Heart right ventricle (tissue), 16 donors: ENCODE measurements at regions not wholly inside any gene's neighbourhood (a gene's known extent, or its start where the extent isn't known, plus 50 kb on each side); places are given as distances from the start of the nearest gene placed in this dataset.

ENCODE experiments used
- ATAC-seq, 8 donors: fragments of 200-7000 bp; cut with Tn5 transposase; one replicate each; pipeline ENCODE4 v1.9.1; 2020; ENCODE audit warnings: mild to moderate bottlenecking in 8 of 8, moderate library complexity in 8 of 8, moderate number of reproducible peaks in 1 of 8
- DNase-seq, 2 donors: peaks; one replicate each; pipeline ENCODE4 v3.0.0-alpha.2; 2020
- H3K27ac ChIP-seq, 10 donors: fragments of 200-600 bp; sonication (generic) in 2 of 10; one replicate each; pipeline versions ENCODE4 v1.5.0 to v1.8.0; 2020 to 2022; ENCODE audit warnings: mild to moderate bottlenecking in 3 of 10
- H3K27me3 ChIP-seq, 7 donors: fragments of 200-600 bp; one replicate each; pipeline ENCODE4 v1.8.0; 2021 to 2022; ENCODE audit warnings: mild to moderate bottlenecking in 2 of 7
- H3K36me3 ChIP-seq, 9 donors: fragments of 200-600 bp; sonication (generic) in 1 of 9; one replicate each; pipeline versions ENCODE4 v1.5.0 to v1.8.0; 2020 to 2022; ENCODE audit warnings: mild to moderate bottlenecking in 2 of 9
- H3K4me1 ChIP-seq, 9 donors: fragments of 200-600 bp; sonication (generic) in 1 of 9; one replicate each; pipeline versions ENCODE4 v1.5.0 to v1.8.0; 2020 to 2022; ENCODE audit warnings: mild to moderate bottlenecking in 4 of 9
- H3K4me3 ChIP-seq, 10 donors: fragments of 200-600 bp; sonication (generic) in 2 of 10; one replicate each; pipeline versions ENCODE4 v1.5.0 to v1.8.0; 2020 to 2022; ENCODE audit warnings: mild to moderate bottlenecking in 7 of 10, moderate library complexity in 2 of 10
- H3K9me3 ChIP-seq, 11 donors: fragments of 200-600 bp in 10 of 11; sonication (generic) in 2 of 11; one replicate each; pipeline versions ENCODE4 v1.5.0 to v1.8.0; 2013 to 2022; ENCODE audit warnings: mild to moderate bottlenecking in 2 of 11, control low read depth in 1 of 11, moderate library complexity in 1 of 11
- WGBS, 2 donors: extraction: QIAGEN DNeasy Blood & Tissue Kit; methylation state at CpG; one replicate each; pipeline ENCODE4 v1.1.7; 2013; ENCODE audit warnings: inconsistent platforms in 1 of 2; 5-methylcytosine and 5-hydroxymethylcytosine counted together
- intact Hi-C, 10 donors: fragments of 100-400 bp; cut with DNase I; formaldehyde crosslinking; loops; one replicate each; pipeline versions ENCODE4 v1.11.1 to v1.14.2; 2022
- TF ChIP-seq, protein P1 (sequence below), 9 donors: fragments of 200-600 bp; sonication (generic) in 2 of 9; IDR thresholded peaks; one replicate each; pipeline versions ENCODE4 v1.5.0 to v1.8.0; 2021 to 2022; ENCODE audit warnings: antibody characterized with exemption in 9 of 9, mild to moderate bottlenecking in 5 of 9, moderate library complexity in 1 of 9
- donor health status: Arrhythmogenic right ventricular cardiomyopathy.
- donor health status: ischemic (EF 13 %, LVEDD 7.1; RV severe dilation, severe dysfunction).
- donor health status: healthy with polysubstance abuse.
- donor health status: DM: no; HTN: yes; CAD: no.
- donor health status: DM: no; HTN: no; CAD: no.
- donor health status: ischemic (EF 25% LVEDD 6.9; RV normal size, moderate dysfunction).
- donor health status: ischemic (EF 25% LVEDD 5.7; RV mildly dilated, moderate dysfunction).
- donor health status: healthy.
- donor health status: DM: yes; HTN: yes; CAD: no.
- donor health status: Ischemic cardiomyopathy.
- donor health status: ischemic (EF 35%, LVEDD 5.7; RV mildly dilated, moderate dysfunction).
- donor health status: nonischemic (EF 11% LVEDD 7.7; RV severe dilation, severe dysfunction).
- donor health status: DM: yes; HTN: yes; CAD: no.
- donor health status: PGD.
- donor health status: ischemic (EF 29% LVEDD 5.4; RV normal size, mild dysfunction).
- donor health status: nonischemic (EF 23%, LVEDD 6.1; RV moderate dilation, normal function).

DNA sequence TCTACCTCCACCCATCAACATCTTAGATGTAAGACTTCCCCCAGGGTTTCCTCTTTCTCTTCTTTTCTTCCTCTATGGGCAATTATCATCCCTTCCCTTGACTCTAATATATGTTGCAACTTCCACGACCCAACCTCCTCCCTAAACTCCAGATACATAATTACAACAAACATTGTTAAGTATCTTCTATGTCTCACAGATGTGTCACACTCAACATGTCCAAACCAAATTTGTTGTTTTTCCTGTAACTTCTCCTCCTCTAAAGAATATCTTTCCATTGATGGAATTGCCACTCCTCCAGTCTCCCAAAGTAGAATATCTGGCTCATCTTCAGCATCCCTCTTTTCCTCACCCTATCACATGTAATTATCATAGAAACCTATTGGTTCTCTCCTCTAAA lies 314.2 kb downstream of the RWDD3 start:
- intact Hi-C loops: no loop called here
- H3K27ac ChIP-seq: no peak overlapping the region
- no peak for DNase-seq

DNA sequence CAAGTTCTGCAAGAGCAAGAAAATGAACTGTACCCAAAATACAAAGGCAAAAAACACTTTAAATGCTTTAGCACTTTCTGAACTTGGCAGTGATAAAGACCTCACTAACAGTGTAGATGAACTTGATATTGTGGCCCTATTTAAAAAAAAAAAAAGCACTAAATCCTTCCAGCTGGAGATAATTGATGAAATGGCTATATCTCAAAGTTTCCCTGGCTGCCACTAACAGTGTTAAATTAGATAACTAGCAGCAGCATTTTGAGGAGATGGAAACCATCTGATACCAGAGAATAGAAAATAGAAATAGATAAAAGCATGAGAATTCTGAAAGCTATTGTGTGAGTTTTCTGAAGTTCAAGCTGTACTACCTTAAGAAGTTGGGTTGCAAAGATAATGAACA lies 317.2 kb downstream of the RWDD3 start:
- Histone ChIP-seq H3K27ac (no peak overlapping the region), H3K9me3 (peaks cover 0 to 9% (median 0%) of the 10 kb centered on the region in 11 donors), H3K4me1 (no peaks in the 10 kb centered on the region), H3K36me3 (no peaks in the 10 kb centered on the region), H3K27me3 (peaks cover 0 to 5% (median 0%) of the 10 kb centered on the region in 7 donors), H3K4me3 (no peak overlapping the region)
- DNase-seq: no peak
- ATAC-seq: no peak
- TF ChIP-seq, protein P1, sequence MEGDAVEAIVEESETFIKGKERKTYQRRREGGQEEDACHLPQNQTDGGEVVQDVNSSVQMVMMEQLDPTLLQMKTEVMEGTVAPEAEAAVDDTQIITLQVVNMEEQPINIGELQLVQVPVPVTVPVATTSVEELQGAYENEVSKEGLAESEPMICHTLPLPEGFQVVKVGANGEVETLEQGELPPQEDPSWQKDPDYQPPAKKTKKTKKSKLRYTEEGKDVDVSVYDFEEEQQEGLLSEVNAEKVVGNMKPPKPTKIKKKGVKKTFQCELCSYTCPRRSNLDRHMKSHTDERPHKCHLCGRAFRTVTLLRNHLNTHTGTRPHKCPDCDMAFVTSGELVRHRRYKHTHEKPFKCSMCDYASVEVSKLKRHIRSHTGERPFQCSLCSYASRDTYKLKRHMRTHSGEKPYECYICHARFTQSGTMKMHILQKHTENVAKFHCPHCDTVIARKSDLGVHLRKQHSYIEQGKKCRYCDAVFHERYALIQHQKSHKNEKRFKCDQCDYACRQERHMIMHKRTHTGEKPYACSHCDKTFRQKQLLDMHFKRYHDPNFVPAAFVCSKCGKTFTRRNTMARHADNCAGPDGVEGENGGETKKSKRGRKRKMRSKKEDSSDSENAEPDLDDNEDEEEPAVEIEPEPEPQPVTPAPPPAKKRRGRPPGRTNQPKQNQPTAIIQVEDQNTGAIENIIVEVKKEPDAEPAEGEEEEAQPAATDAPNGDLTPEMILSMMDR (IDR thresholded peaks at IDR 0.05): no peak
- intact Hi-C loops: no loop called here

More for the DNA sequence above, 314.2 kb downstream of the RWDD3 start:
- Histone ChIP-seq H3K4me3 (no peak overlapping the region), H3K36me3 (no peaks in the 10 kb centered on the region), H3K9me3 (no peaks in the 10 kb centered on the region), H3K27me3 (peaks cover 0 to 5% (median 0%) of the 10 kb centered on the region in 7 donors), H3K4me1 (no peaks in the 10 kb centered on the region)
- TF ChIP-seq, protein P1 (IDR thresholded peaks at IDR 0.05): no peak
- ATAC-seq: no peak
- 61 to 84% methylated on average over 1 of the region's 1 CpG for WGBS, 2 donors

DNA sequence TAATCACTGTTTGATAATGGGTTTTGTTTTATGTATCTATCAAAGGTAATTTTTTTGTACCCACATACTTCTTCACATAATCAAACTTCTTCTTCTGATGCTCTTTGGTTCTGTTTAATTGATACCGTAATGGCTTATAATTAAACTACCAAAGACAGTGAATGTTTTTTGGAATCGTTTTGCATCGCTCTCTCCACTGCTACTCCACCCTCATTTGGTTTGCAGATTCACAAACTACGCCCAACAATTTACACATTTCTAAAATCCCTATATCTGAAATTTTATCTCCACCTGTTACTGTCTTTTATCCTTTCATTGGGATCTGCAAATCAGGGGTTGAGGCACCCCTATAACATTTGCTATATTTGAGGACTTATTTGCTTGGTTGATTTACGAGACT lies 319.6 kb downstream of the RWDD3 start:
- no peak for ATAC-seq
- 86 to 92% methylated on average over 5 of the region's 5 CpGs for WGBS, 2 donors
- TF ChIP-seq, protein P1 (IDR thresholded peaks at IDR 0.05): no peak
- Histone ChIP-seq H3K27ac (no peak overlapping the region), H3K4me3 (no peak overlapping the region), H3K4me1 (no peaks in the 10 kb centered on the region), H3K36me3 (no peaks in the 10 kb centered on the region), H3K9me3 (peaks cover 0 to 30% (median 0%) of the 10 kb centered on the region in 11 donors), H3K27me3 (peaks cover 0 to 5% (median 0%) of the 10 kb centered on the region in 7 donors)
- no peak for DNase-seq
- intact Hi-C loops: no loop called here

DNA sequence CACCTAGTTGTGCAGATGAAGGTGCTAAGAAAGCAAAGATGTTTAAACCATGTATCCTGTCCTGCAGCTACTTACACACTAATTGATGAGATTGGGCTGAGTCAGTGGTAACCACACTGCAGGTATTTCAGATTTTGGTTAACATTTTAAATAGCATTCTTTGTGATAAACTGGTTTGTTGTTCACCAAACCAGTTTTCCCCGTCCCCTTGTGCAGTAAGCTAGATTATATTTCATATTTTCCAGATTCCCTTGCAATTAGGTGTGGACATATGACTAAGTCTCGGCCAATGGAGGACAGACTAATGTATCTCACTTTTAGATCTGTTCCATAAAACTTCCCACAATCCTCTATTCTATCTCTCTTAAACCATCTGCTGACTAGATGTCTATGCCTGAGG lies 320.4 kb downstream of the RWDD3 start:
- no peak overlapping the region for H3K27ac ChIP-seq
- no peak for DNase-seq
- H3K36me3 ChIP-seq: no peaks in the 10 kb centered on the region
- TF ChIP-seq, protein P1 (IDR thresholded peaks at IDR 0.05): no peak
- peaks cover 0 to 38% (median 0%) of the 10 kb centered on the region in 11 donors for H3K9me3 ChIP-seq
- 72 to 74% methylated on average over 2 of the region's 2 CpGs for WGBS, 2 donors
- intact Hi-C loops: no loop called here
- H3K4me1 ChIP-seq: no peaks in the 10 kb centered on the region
- peaks cover 0 to 5% (median 0%) of the 10 kb centered on the region in 7 donors for H3K27me3 ChIP-seq
- ATAC-seq: no peak
- H3K4me3 ChIP-seq: no peak overlapping the region
